ENCODE measurements at regions not wholly inside any gene's neighbourhood (a gene's known extent, or its start where the extent isn't known, plus 50 kb on each side); places are given as distances from the start of the nearest gene placed in this dataset.

- TF ChIP-seq RAD21 (conservative IDR thresholded peaks at IDR 0.05) (no peak), CTCF (IDR thresholded peaks at IDR 0.05; ENCODE audit: poor library complexity, severe bottlenecking) (no peak)
These were observed 166.8 kb downstream of the YIPF5 start for GRCh38 chr5:144003636-144004035.

Data from neural cell (in vitro differentiated cells).